ENCODE measurements at regions not wholly inside any gene's neighbourhood (a gene's known extent, or its start where the extent isn't known, plus 50 kb on each side); places are given as distances from the start of the nearest gene placed in this dataset.

GRCh38 chr18:61136711-61137251, 196.4 kb upstream of the CDH20 start:
- no peaks in the 10 kb centered on the region for H3K36me3 ChIP-seq (ENCODE audit: insufficient read depth, low read length)
- H3K9me3 ChIP-seq (replicated peaks; ENCODE audit: low read length): peaks cover 5% of the 10 kb centered on the region
- no peak overlapping the region for H3K4me3 ChIP-seq (ENCODE audit: low read length)

GRCh38 chr18:61141691-61142090, 191.5 kb upstream of the CDH20 start:
- Histone ChIP-seq H3K9ac (ENCODE audit: low read depth, low read length) (no peak overlapping the region), H3K36me3 (ENCODE audit: insufficient read depth, low read length) (no peaks in the 10 kb centered on the region), H3K4me2 (ENCODE audit: low read length) (no peak overlapping the region), H3K9me3 (replicated peaks; ENCODE audit: low read length) (peaks cover 5% of the 10 kb centered on the region), H3K4me3 (ENCODE audit: low read length) (no peak overlapping the region), H3K4me1 (ENCODE audit: control insufficient read depth, insufficient read depth, low read length) (no peaks in the 10 kb centered on the region), H3K27me3 (ENCODE audit: control insufficient read depth, insufficient read depth, low read length) (no peaks in the 10 kb centered on the region)

More at GRCh38 chr18:61136711-61137251, 196.4 kb upstream of the CDH20 start:
- no peaks in the 10 kb centered on the region for H3K27me3 ChIP-seq (ENCODE audit: control insufficient read depth, insufficient read depth, low read length)
- H3K4me2 ChIP-seq (ENCODE audit: low read length): no peak overlapping the region
- H3K9ac ChIP-seq (ENCODE audit: low read depth, low read length): no peak overlapping the region
- no peaks in the 10 kb centered on the region for H3K4me1 ChIP-seq (ENCODE audit: control insufficient read depth, insufficient read depth, low read length)

- Histone ChIP-seq H3K9ac (ENCODE audit: low read depth, low read length) (no peak overlapping the region), H3K36me3 (ENCODE audit: insufficient read depth, low read length) (no peaks in the 10 kb centered on the region), H3K9me3 (replicated peaks; ENCODE audit: low read length) (no peaks in the 10 kb centered on the region), H3K4me3 (ENCODE audit: low read length) (no peak overlapping the region), H3K27me3 (ENCODE audit: control insufficient read depth, insufficient read depth, low read length) (no peaks in the 10 kb centered on the region), H3K4me1 (ENCODE audit: control insufficient read depth, insufficient read depth, low read length) (no peaks in the 10 kb centered on the region), H3K4me2 (ENCODE audit: low read length) (no peak overlapping the region)
Observed at GRCh38 chr18:61148322-61148721, 184.9 kb upstream of the CDH20 start.

- no peaks in the 10 kb centered on the region for H3K27me3 ChIP-seq (ENCODE audit: control insufficient read depth, insufficient read depth, low read length)
- no peak overlapping the region for H3K4me3 ChIP-seq (ENCODE audit: low read length)
- H3K9me3 ChIP-seq (replicated peaks; ENCODE audit: low read length): no peaks in the 10 kb centered on the region
- no peaks in the 10 kb centered on the region for H3K36me3 ChIP-seq (ENCODE audit: insufficient read depth, low read length)
- no peak overlapping the region for H3K4me2 ChIP-seq (ENCODE audit: low read length)
- H3K4me1 ChIP-seq (ENCODE audit: control insufficient read depth, insufficient read depth, low read length): no peaks in the 10 kb centered on the region
- H3K9ac ChIP-seq (ENCODE audit: low read depth, low read length): no peak overlapping the region
Observed at GRCh38 chr18:61149786-61150185, 183.4 kb upstream of the CDH20 start.

GRCh38 chr18:61153571-61153970, 179.7 kb upstream of the CDH20 start:
- H3K4me1 ChIP-seq (ENCODE audit: control insufficient read depth, insufficient read depth, low read length): no peaks in the 10 kb centered on the region
- H3K27me3 ChIP-seq (ENCODE audit: control insufficient read depth, insufficient read depth, low read length): no peaks in the 10 kb centered on the region
- H3K4me3 ChIP-seq (ENCODE audit: low read length): no peak overlapping the region
- H3K36me3 ChIP-seq (ENCODE audit: insufficient read depth, low read length): no peaks in the 10 kb centered on the region
- no peak overlapping the region for H3K9ac ChIP-seq (ENCODE audit: low read depth, low read length)
- peaks cover 5% of the 10 kb centered on the region for H3K9me3 ChIP-seq (replicated peaks; ENCODE audit: low read length)
- H3K4me2 ChIP-seq (ENCODE audit: low read length): no peak overlapping the region

GRCh38 chr18:61154866-61155265, 178.4 kb upstream of the CDH20 start:
- Histone ChIP-seq H3K4me1 (ENCODE audit: control insufficient read depth, insufficient read depth, low read length) (no peaks in the 10 kb centered on the region), H3K9ac (ENCODE audit: low read depth, low read length) (no peak overlapping the region), H3K9me3 (replicated peaks; ENCODE audit: low read length) (peaks cover 5% of the 10 kb centered on the region), H3K36me3 (ENCODE audit: insufficient read depth, low read length) (no peaks in the 10 kb centered on the region), H3K4me3 (ENCODE audit: low read length) (no peak overlapping the region), H3K4me2 (ENCODE audit: low read length) (no peak overlapping the region), H3K27me3 (ENCODE audit: control insufficient read depth, insufficient read depth, low read length) (no peaks in the 10 kb centered on the region)

- H3K9me3 ChIP-seq (replicated peaks; ENCODE audit: low read length): peaks cover 5% of the 10 kb centered on the region
- no peak overlapping the region for H3K9ac ChIP-seq (ENCODE audit: low read depth, low read length)
- no peaks in the 10 kb centered on the region for H3K27me3 ChIP-seq (ENCODE audit: control insufficient read depth, insufficient read depth, low read length)
- H3K4me3 ChIP-seq (ENCODE audit: low read length): no peak overlapping the region
- H3K4me1 ChIP-seq (ENCODE audit: control insufficient read depth, insufficient read depth, low read length): no peaks in the 10 kb centered on the region
- no peaks in the 10 kb centered on the region for H3K36me3 ChIP-seq (ENCODE audit: insufficient read depth, low read length)
- no peak overlapping the region for H3K4me2 ChIP-seq (ENCODE audit: low read length)
Observed at GRCh38 chr18:61155586-61155985, 177.6 kb upstream of the CDH20 start.

- Histone ChIP-seq H3K9me3 (replicated peaks; ENCODE audit: low read length) (peaks cover 5% of the 10 kb centered on the region), H3K27me3 (ENCODE audit: control insufficient read depth, insufficient read depth, low read length) (no peaks in the 10 kb centered on the region), H3K4me2 (ENCODE audit: low read length) (no peak overlapping the region), H3K9ac (ENCODE audit: low read depth, low read length) (no peak overlapping the region), H3K4me3 (ENCODE audit: low read length) (no peak overlapping the region), H3K4me1 (ENCODE audit: control insufficient read depth, insufficient read depth, low read length) (no peaks in the 10 kb centered on the region), H3K36me3 (ENCODE audit: insufficient read depth, low read length) (no peaks in the 10 kb centered on the region)
Observed at GRCh38 chr18:61157451-61157850, 175.8 kb upstream of the CDH20 start.

GRCh38 chr18:61159246-61159645, 174.0 kb upstream of the CDH20 start:
- Histone ChIP-seq H3K4me3 (ENCODE audit: low read length) (no peak overlapping the region), H3K27me3 (ENCODE audit: control insufficient read depth, insufficient read depth, low read length) (no peaks in the 10 kb centered on the region), H3K36me3 (ENCODE audit: insufficient read depth, low read length) (no peaks in the 10 kb centered on the region), H3K4me2 (ENCODE audit: low read length) (no peak overlapping the region), H3K9ac (ENCODE audit: low read depth, low read length) (no peak overlapping the region), H3K4me1 (ENCODE audit: control insufficient read depth, insufficient read depth, low read length) (no peaks in the 10 kb centered on the region), H3K9me3 (replicated peaks; ENCODE audit: low read length) (peaks cover 5% of the 10 kb centered on the region)

GRCh38 chr18:61164321-61164720, 168.9 kb upstream of the CDH20 start:
- H3K4me3 ChIP-seq (ENCODE audit: low read length): no peak overlapping the region
- no peaks in the 10 kb centered on the region for H3K27me3 ChIP-seq (ENCODE audit: control insufficient read depth, insufficient read depth, low read length)
- H3K36me3 ChIP-seq (ENCODE audit: insufficient read depth, low read length): no peaks in the 10 kb centered on the region
- no peaks in the 10 kb centered on the region for H3K9me3 ChIP-seq (replicated peaks; ENCODE audit: low read length)
- H3K4me1 ChIP-seq (ENCODE audit: control insufficient read depth, insufficient read depth, low read length): no peaks in the 10 kb centered on the region
- H3K9ac ChIP-seq (ENCODE audit: low read depth, low read length): no peak overlapping the region
- H3K4me2 ChIP-seq (ENCODE audit: low read length): no peak overlapping the region

GRCh38 chr18:61167902-61168301, 165.3 kb upstream of the CDH20 start:
- Histone ChIP-seq H3K4me3 (ENCODE audit: low read length) (no peak overlapping the region), H3K4me1 (ENCODE audit: control insufficient read depth, insufficient read depth, low read length) (no peaks in the 10 kb centered on the region), H3K27me3 (ENCODE audit: control insufficient read depth, insufficient read depth, low read length) (no peaks in the 10 kb centered on the region), H3K4me2 (ENCODE audit: low read length) (no peak overlapping the region), H3K9me3 (replicated peaks; ENCODE audit: low read length) (peaks cover 4% of the 10 kb centered on the region), H3K36me3 (ENCODE audit: insufficient read depth, low read length) (no peaks in the 10 kb centered on the region), H3K9ac (ENCODE audit: low read depth, low read length) (no peak overlapping the region)

- Histone ChIP-seq H3K27me3 (ENCODE audit: control insufficient read depth, insufficient read depth, low read length) (no peaks in the 10 kb centered on the region), H3K9ac (ENCODE audit: low read depth, low read length) (no peak overlapping the region), H3K4me1 (ENCODE audit: control insufficient read depth, insufficient read depth, low read length) (no peaks in the 10 kb centered on the region), H3K4me3 (ENCODE audit: low read length) (no peak overlapping the region), H3K36me3 (ENCODE audit: insufficient read depth, low read length) (no peaks in the 10 kb centered on the region), H3K4me2 (ENCODE audit: low read length) (no peak overlapping the region), H3K9me3 (replicated peaks; ENCODE audit: low read length) (peaks cover 4% of the 10 kb centered on the region)
Observed at GRCh38 chr18:61169386-61169785, 163.8 kb upstream of the CDH20 start.

All from skeletal muscle satellite cell (primary cell).